CD4-positive, alpha-beta T cell (primary cell): ENCODE measurements at regions not wholly inside any gene's neighbourhood (a gene's known extent, or its start where the extent isn't known, plus 50 kb on each side); places are given as distances from the start of the nearest gene placed in this dataset.

ENCODE experiments used
- ATAC-seq: fragments of 200-7000 bp; cut with Tn5 transposase; one replicate; pipeline ENCODE4 v1.10.0; 2022; ENCODE audit warnings: mild to moderate bottlenecking; ENCODE audit not compliant: poor library complexity
- CTCF ChIA-PET: fragments of 350-600 bp; sonication (Branson Sonifier 250); formaldehyde crosslinking; loops from one replicate; lab custom pipeline; 2021; ENCODE audit warnings: antibody characterized with exemption, inconsistent platforms; lab: Charles Lee
- POLR2A ChIA-PET: fragments of 350-600 bp; sonication (Branson Sonifier 250); formaldehyde crosslinking; loops from one replicate; lab custom pipeline; 2021; ENCODE audit warnings: antibody characterized with exemption, inconsistent platforms; lab: Charles Lee
- DNase-seq, 14 experiments: peaks; one replicate each; pipeline ENCODE4 v3.0.0-alpha.2; 2013 to 2020; ENCODE audit warnings: mixed read lengths in 2 of 14
- H3K27ac ChIP-seq, 2 donors: one replicate each; pipeline versions ENCODE4 v1.5.1 to v1.7.0; 2013; ENCODE audit warnings: low read length in 2 of 2, low read depth in 1 of 2, mild to moderate bottlenecking in 1 of 2
- H3K27me3 ChIP-seq, 2 experiments: 1 replicate in 1 of 2; 2 replicates in 1 of 2; pipeline versions ENCODE4 v1.6.1 to v1.7.0; 2013; ENCODE audit warnings: low read length in 2 of 2, control low read depth in 1 of 2, mild to moderate bottlenecking in 1 of 2, moderate library complexity in 1 of 2; ENCODE audit not compliant: insufficient read depth in 2 of 2, control insufficient read depth in 1 of 2
- H3K36me3 ChIP-seq: one replicate; pipeline ENCODE4 v1.6.1; 2013; ENCODE audit warnings: low read length, control low read depth; ENCODE audit not compliant: insufficient read depth
- H3K4me1 ChIP-seq: one replicate; pipeline ENCODE4 v1.6.1; 2013; ENCODE audit warnings: low read length, control low read depth; ENCODE audit not compliant: insufficient read depth
- H3K4me3 ChIP-seq: one replicate; pipeline ENCODE4 v1.5.1; 2013; ENCODE audit warnings: mild to moderate bottlenecking, low read length, moderate library complexity
- H3K9me3 ChIP-seq, 2 experiments: 1 replicate in 1 of 2; 2 replicates in 1 of 2; pipeline versions ENCODE4 v1.6.1 to v1.7.0; 2013; ENCODE audit warnings: low read length in 2 of 2, mild to moderate bottlenecking in 2 of 2, control low read depth in 1 of 2, moderate library complexity in 1 of 2; ENCODE audit not compliant: control insufficient read depth in 1 of 2, insufficient read depth in 1 of 2
- H3K27ac Mint-ChIP-seq: one replicate; pipeline ENCODE4 v1.8.0; 2020; ENCODE audit warnings: mixed read lengths
- H3K27me3 Mint-ChIP-seq: one replicate; pipeline ENCODE4 v1.8.0; 2021; ENCODE audit warnings: mixed read lengths
- H3K36me3 Mint-ChIP-seq: one replicate; pipeline ENCODE4 v1.8.0; 2021; ENCODE audit warnings: low read depth, mixed read lengths
- H3K4me1 Mint-ChIP-seq: one replicate; pipeline ENCODE4 v1.8.0; 2021; ENCODE audit warnings: low read depth, mixed read lengths
- H3K4me3 Mint-ChIP-seq: one replicate; pipeline ENCODE4 v1.8.0; 2020; ENCODE audit warnings: mild to moderate bottlenecking, mixed read lengths
- H3K9me3 Mint-ChIP-seq: one replicate; pipeline ENCODE4 v1.8.0; 2020; ENCODE audit warnings: mixed read lengths
- CTCF ChIP-seq: fragments of 200-600 bp; IDR thresholded peaks from one replicate; pipeline ENCODE4 v1.8.0; 2022; ENCODE audit warnings: antibody characterized with exemption, mild to moderate bottlenecking
- intact Hi-C, 2 experiments: fragments of 100-400 bp; cut with DNase I in 1 of 2; cut with micrococcal nuclease in 1 of 2; formaldehyde crosslinking; loops; one replicate each; pipeline versions ENCODE4 v1.15.1 to v1.9.0; 2023 to 2025; cut with DNase I, micrococcal nuclease

- Mint-ChIP-seq H3K27me3 (no peaks in the 10 kb centered on the region), H3K36me3 (no peaks in the 10 kb centered on the region), H3K9me3 (peaks cover 6% of the 10 kb centered on the region), H3K27ac (no peak overlapping the region), H3K4me1 (no peaks in the 10 kb centered on the region), H3K4me3 (no peak overlapping the region)
- intact Hi-C loops, result no loop called here
- POLR2A ChIA-PET, result no interaction called here
- Histone ChIP-seq H3K4me3 (no peak overlapping the region), H3K27ac (no peak overlapping the region), H3K27me3 (no peaks in the 10 kb centered on the region), H3K36me3 (no peaks in the 10 kb centered on the region), H3K4me1 (no peaks in the 10 kb centered on the region), H3K9me3 (no peaks in the 10 kb centered on the region)
- ATAC-seq, result no peak
- CTCF ChIA-PET, result no interaction called here
- no peak for DNase-seq
- no peak for TF ChIP-seq CTCF
Observed at GRCh38 chr13:89465366-89465765, 1794.2 kb downstream of the SLITRK5 start.

- no peaks in the 10 kb centered on the region for H3K36me3 Mint-ChIP-seq
Observed at GRCh38 chr13:89468081-89468480, 1796.9 kb downstream of the SLITRK5 start.

GRCh38 chr13:89470901-89471300 lies 1799.7 kb downstream of the SLITRK5 start:
- ATAC-seq, result no peak
- H3K36me3 Mint-ChIP-seq, result no peaks in the 10 kb centered on the region
- Histone ChIP-seq H3K4me1 (no peaks in the 10 kb centered on the region), H3K27ac (no peak overlapping the region), H3K36me3 (no peaks in the 10 kb centered on the region), H3K4me3 (no peak overlapping the region), H3K27me3 (no peaks in the 10 kb centered on the region), H3K9me3 (peaks cover 1 to 7% of the 10 kb centered on the region in 2 experiments)
- TF ChIP-seq CTCF, result no peak
- ChIA-PET POLR2A (no interaction called here), CTCF (no interaction called here)
- intact Hi-C loops, result no loop called here
- H3K27me3 Mint-ChIP-seq, result no peaks in the 10 kb centered on the region
- DNase-seq, result no peak
- H3K9me3 Mint-ChIP-seq, result peaks cover 4% of the 10 kb centered on the region
- H3K27ac Mint-ChIP-seq, result no peak overlapping the region
- no peak overlapping the region for H3K4me3 Mint-ChIP-seq
- no peaks in the 10 kb centered on the region for H3K4me1 Mint-ChIP-seq

More at GRCh38 chr13:89468081-89468480, 1796.9 kb downstream of the SLITRK5 start:
- no peaks in the 10 kb centered on the region for H3K4me1 Mint-ChIP-seq
- H3K4me3 ChIP-seq, result no peak overlapping the region
- H3K36me3 ChIP-seq, result no peaks in the 10 kb centered on the region
- H3K27me3 ChIP-seq, result no peaks in the 10 kb centered on the region
- ATAC-seq, result no peak
- intact Hi-C loops, result no loop called here
- H3K4me3 Mint-ChIP-seq, result no peak overlapping the region
- H3K9me3 ChIP-seq, result no peaks in the 10 kb centered on the region
- H3K27me3 Mint-ChIP-seq, result no peaks in the 10 kb centered on the region
- TF ChIP-seq CTCF, result no peak
- DNase-seq, result no peak
- H3K27ac Mint-ChIP-seq, result no peak overlapping the region
- H3K9me3 Mint-ChIP-seq, result peaks cover 3% of the 10 kb centered on the region
- H3K4me1 ChIP-seq, result no peaks in the 10 kb centered on the region
- POLR2A ChIA-PET, result no interaction called here
- CTCF ChIA-PET, result no interaction called here
- no peak overlapping the region for H3K27ac ChIP-seq
